ENCODE measurements at regions not wholly inside any gene's neighbourhood (a gene's known extent, or its start where the extent isn't known, plus 50 kb on each side); places are given as distances from the start of the nearest gene placed in this dataset.

DNA sequence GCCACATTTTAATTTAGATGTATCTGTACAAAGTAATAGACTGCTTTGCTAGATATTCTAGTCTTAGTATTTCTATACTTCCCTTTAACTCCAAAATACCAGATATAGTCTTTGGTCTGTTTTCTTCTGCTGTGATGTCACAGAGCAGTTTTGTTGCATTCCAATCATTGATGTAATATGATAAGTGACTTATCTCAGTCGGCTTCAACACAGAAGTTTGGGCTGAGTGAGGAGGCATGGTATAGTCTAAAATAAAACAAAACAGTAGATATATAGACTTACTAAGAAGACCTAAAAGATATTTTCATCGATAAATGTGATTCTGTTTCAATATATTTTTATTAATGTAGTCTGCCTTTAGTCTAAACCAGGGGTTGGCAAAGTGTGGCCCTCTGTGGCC lies 169.9 kb downstream of the DCK start:
- DNase-seq: no peak

- no peak for DNase-seq
Measured at GRCh38 chr4:71167083-71167482, 171.7 kb upstream of the SLC4A4 start.

DNA sequence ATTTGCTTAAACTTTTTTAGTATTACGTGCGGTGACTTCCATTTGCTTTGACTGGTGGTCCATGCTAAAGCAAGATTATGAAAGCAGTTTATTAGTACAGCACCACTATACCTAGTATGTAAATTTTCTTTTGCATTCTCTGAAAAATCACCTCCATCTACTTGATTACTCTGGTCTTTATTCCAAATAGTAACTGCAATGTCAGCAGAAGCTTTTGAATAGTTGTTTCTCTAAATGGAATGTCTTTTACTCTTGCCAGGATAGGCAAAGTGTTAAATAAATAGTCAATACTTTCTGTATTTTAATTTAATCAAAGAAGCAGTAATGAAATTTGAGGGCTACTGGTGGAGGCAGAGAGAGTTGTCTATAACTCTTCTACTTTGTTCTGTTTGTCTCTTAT lies 167.2 kb upstream of the SLC4A4 start:
- DNase-seq: no peak

- DNase-seq: no peak
Measured at GRCh38 chr4:71181332-71181731, 157.5 kb upstream of the SLC4A4 start.

DNA sequence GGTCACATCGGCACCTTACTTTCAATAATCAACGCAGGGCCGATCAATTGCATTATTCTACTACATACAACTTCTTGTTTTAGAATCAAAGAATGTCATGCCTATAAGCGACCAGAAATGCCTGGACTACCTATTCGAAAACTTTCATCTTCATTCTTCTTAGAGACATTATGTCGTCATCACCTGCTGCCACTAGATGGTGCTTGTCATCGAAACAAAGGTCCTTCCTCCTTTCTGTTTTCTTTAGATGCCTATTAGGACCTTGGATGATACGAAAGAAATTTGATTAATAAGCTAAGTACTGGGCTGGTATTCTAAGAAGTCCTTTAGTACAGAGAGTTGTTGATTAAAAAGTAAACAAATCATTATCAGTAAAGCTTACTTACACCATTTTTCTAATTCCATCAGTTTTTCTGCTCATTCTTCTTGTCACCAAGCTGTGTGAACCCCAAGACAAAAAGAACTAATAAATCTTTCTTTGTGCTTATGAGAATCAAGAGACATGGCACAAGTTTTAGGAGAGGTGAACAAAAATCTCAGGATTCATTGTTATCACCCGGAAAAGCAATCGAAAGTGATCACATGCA lies 154.5 kb upstream of the SLC4A4 start:
- DNase-seq: peak; percentile 51 to 55

DNA sequence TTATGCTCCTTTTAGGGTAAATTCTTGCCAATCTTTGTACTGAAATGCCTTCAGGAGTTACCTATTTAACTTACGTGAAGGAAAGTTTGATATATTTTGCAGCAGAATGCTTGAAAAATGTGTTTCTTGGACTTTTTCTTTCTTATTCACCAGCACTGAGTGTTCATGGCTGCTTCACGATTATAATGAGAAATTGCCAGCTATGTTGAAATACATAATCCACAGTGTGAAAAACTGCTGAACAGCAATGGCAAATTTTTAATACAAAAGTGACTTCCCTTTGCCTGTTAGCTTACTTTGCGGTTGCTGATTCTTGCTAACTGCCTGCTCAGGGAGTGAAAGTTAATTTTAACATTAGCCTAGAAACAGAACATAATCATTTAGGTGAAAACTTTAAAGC lies 153.8 kb upstream of the SLC4A4 start:
- no peak for DNase-seq

GRCh38 chr4:71186257-71186565 lies 152.6 kb upstream of the SLC4A4 start:
- no peak for DNase-seq

DNA sequence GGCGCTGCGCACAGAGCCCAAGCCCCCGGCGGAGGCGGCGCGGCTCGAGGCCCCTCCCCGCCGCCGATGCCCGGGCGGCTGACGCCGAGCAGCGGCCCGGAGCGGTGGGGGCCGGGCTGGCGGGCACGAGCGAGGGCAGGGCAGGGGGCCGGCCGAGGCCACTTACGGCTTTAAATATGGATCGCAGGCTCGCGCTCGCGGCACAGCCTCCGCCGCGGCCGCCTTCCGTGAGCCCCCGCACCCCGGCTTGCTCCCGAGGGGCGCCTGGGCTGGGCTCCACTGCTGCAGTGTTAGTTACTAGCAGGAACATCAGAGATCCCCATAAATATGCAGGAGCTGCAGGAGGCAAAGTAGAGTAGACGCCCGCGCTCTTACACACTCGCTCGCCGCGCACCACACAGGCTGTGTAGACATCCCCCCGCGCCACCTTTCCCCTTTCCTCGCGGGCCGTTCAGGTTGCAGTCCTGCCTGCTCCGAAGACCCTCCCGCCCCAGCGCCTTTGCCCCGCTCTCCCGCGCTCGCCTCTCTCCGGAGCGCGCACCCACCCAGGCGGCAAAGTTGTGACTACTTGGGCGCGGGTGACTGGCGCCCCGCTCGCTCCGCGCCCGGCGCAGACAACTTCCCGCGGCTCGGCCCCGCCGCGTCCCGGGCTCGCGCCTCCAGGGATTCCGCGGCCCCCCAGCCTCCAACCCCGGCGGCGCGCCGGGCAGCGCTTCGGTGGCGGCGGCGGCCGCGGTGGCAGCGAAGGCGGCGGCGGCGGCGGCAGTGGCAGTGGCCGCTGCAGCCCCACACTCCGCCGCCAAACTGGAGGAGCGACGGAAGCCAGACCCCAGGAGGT lies 152.0 kb upstream of the SLC4A4 start:
- no peak for DNase-seq

- no peak for DNase-seq
Measured at GRCh38 chr4:71187404-71188155, 151.2 kb upstream of the SLC4A4 start.

GRCh38 chr4:71188156-71188640 lies 150.6 kb upstream of the SLC4A4 start:
- DNase-seq: no peak

- DNase-seq: no peak
Measured at GRCh38 chr4:71188951-71189350, 149.9 kb upstream of the SLC4A4 start.

- DNase-seq: no peak
Measured at GRCh38 chr4:71189471-71189870, 149.3 kb upstream of the SLC4A4 start.

DNA sequence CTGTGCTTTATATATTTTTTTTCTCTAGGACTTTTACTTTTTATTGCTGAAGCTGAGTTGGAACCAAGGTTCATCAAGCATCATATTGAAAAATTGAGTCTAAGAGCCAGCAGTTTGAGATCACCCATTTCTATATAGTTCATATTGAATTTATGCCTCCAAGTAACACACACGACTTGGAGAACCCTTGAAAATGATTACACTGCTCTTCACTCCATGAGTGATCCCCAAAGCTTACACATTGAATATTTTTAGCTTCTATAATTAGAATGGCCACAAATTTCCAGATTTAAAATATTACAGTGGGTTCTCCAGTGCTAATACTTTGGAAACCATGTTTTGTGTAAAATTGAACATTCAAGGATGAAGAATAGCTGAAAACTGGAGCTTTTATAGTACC lies 144.4 kb upstream of the SLC4A4 start:
- DNase-seq: no peak

GRCh38 chr4:71195924-71196323 lies 142.9 kb upstream of the SLC4A4 start:
- no peak for DNase-seq

GRCh38 chr4:71198958-71199357 lies 139.9 kb upstream of the SLC4A4 start:
- DNase-seq: no peak

DNA sequence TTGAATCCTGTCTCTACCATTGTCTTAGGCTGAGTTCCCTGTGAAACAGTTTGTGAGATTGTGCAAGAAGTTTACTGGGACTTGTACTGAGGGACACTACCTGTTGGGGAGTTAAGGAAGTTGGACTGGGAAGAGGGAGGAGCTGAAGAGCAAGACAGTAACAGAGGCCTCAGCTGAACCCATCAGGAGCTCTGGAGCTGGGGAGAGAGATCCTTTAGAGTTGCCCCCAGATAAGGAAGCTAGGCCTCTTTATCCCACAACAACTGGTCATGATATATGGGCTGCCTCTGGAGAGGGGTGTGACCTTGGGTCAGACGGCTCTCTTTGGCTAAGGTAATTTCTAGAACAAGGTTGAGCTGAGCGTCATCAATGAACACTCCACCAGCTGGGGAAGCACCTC lies 137.8 kb upstream of the SLC4A4 start:
- no peak for DNase-seq

GRCh38 chr4:71201817-71202576 lies 136.8 kb upstream of the SLC4A4 start:
- DNase-seq: no peak

DNA sequence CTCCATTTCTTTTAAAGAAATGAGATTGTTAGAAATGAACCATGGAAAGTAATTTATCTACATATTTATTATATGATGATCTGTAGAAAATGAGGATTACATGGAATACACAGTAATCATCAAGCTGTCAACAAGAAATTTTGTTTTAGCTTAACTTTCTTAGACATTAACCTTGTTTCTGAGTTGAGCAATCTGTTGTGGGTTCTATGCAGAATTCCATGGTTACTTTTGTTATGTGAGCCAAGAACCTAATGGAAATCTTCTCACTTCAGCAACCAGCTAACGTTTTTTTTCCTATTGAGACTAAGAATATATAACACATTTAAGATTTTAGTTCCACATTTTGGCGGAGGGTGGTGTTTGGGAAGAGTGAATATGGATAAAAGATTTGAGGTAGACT lies 136.1 kb upstream of the SLC4A4 start:
- DNase-seq: no peak

DNA sequence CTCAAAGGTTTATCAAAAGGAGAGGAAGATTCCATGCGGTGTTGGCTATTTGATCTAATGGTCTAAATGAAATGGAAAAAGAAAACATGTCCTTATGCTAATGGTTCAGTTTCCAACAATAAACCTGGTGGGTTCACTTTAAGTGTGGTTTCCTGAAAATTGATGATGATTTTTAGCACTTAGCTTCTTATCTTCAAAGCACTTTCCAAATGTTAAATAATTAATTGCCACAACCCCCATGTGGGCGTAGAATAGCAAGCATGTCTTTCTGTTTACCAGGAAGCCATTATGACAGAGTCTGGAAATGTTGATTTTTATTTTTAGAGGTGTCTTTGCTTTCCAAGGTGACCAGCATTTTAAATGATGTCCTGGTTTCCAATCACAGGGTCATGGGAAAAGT lies 134.8 kb upstream of the SLC4A4 start:
- DNase-seq: no peak

- no peak for DNase-seq
Measured at GRCh38 chr4:71206763-71207162, 132.1 kb upstream of the SLC4A4 start.

- no peak for DNase-seq
Measured at GRCh38 chr4:71209161-71209560, 129.7 kb upstream of the SLC4A4 start.

DNA sequence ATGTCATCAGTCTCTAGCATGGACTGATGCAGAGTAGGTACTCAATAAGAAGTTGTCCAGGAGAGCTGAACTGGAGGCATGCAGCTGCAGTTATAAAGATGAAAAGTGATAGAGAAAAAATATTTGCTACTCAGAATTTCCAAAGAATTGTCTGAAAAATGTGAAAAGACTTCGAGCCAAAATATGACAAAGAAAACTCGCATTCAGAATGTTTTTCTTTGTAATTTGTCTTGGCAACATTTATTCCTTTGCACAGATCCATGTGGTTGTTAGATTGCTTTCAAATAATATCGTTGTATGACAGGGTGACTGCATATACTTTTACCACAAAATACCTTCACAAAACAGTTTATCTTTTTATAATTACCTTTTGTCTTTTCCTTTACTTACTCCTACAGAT lies 128.0 kb upstream of the SLC4A4 start:
- no peak for DNase-seq

DNA sequence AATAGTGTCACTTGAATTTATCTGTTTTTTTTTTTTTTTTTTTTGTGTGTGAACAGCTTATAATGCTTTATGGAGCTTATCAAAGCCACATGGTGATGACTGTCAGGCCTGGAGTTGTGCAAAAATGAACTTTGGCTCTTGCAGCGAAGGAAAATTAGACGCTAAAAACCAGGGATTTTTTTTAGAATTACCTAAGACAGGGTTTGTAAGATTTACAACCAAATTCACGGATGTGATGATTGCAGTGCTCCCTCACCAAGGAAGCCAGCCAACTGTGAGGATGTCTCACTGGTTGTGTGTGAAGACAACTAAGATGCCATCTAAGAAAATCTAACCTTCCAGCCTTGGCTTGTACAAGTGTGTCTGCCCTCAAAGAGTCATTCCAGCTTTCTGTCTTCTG lies 127.1 kb upstream of the SLC4A4 start:
- no peak for DNase-seq

Measured in AML-193 (cell line).